HUES48 (cell line): ENCODE measurements at regions not wholly inside any gene's neighbourhood (a gene's known extent, or its start where the extent isn't known, plus 50 kb on each side); places are given as distances from the start of the nearest gene placed in this dataset.
A peak's percentile ranks its signal among the peaks of the same experiment; 100 is the strongest.
"Not testable (repeated sequence)": the region's sequence is repeated elsewhere in the genome, so short reads cannot be mapped to it uniquely, and the experiment has no call there.

Experiments
- H3K27ac ChIP-seq: one replicate; pipeline ENCODE4 v1.7.0; 2013; ENCODE audit warnings: low read depth, low read length, inconsistent platforms
- H3K27me3 ChIP-seq: 2 replicates; pipeline ENCODE4 v1.6.1; 2013; ENCODE audit warnings: mild to moderate bottlenecking, low read length; ENCODE audit not compliant: control insufficient read depth, insufficient read depth
- H3K36me3 ChIP-seq: 2 replicates; pipeline ENCODE4 v1.6.1; 2013; ENCODE audit warnings: low read length; ENCODE audit not compliant: control insufficient read depth, insufficient read depth
- H3K4me1 ChIP-seq: 2 replicates; pipeline ENCODE4 v1.6.1; 2013; ENCODE audit warnings: mild to moderate bottlenecking, low read length; ENCODE audit not compliant: control insufficient read depth, insufficient read depth
- H3K4me3 ChIP-seq: 2 replicates; pipeline ENCODE4 v1.5.1; 2013; ENCODE audit warnings: mild to moderate bottlenecking, low read depth, low read length
- H3K9ac ChIP-seq: 2 replicates; pipeline ENCODE4 v1.6.1; 2013; ENCODE audit warnings: mild to moderate bottlenecking, low read depth, low read length, moderate library complexity
- H3K9me3 ChIP-seq: 2 replicates; pipeline ENCODE4 v1.6.1; 2013; ENCODE audit warnings: low read length; ENCODE audit not compliant: control insufficient read depth, insufficient read depth

- Histone ChIP-seq H3K27me3 (no peaks in the 10 kb centered on the region), H3K36me3 (no peaks in the 10 kb centered on the region), H3K9me3 (no peaks in the 10 kb centered on the region), H3K4me1 (no peaks in the 10 kb centered on the region), H3K27ac (no peak overlapping the region), H3K9ac (no peak overlapping the region), H3K4me3 (no peak overlapping the region)
These were observed 54.4 kb upstream of the JAK1 start for GRCh38 chr1:65020774-65021173.

- H3K4me3 ChIP-seq, result no peak overlapping the region
- no peak overlapping the region for H3K9ac ChIP-seq
- no peaks in the 10 kb centered on the region for H3K9me3 ChIP-seq
- H3K27me3 ChIP-seq, result no peaks in the 10 kb centered on the region
- no peak overlapping the region for H3K27ac ChIP-seq
- no peaks in the 10 kb centered on the region for H3K4me1 ChIP-seq
- H3K36me3 ChIP-seq, result no peaks in the 10 kb centered on the region
These were observed 55.4 kb upstream of the JAK1 start for GRCh38 chr1:65021795-65022194.

GRCh38 chr1:65022216-65022615 lies 55.9 kb upstream of the JAK1 start:
- no peak overlapping the region for H3K9ac ChIP-seq
- no peaks in the 10 kb centered on the region for H3K27me3 ChIP-seq
- H3K4me3 ChIP-seq, result no peak overlapping the region
- H3K27ac ChIP-seq, result no peak overlapping the region
- H3K9me3 ChIP-seq, result no peaks in the 10 kb centered on the region
- H3K36me3 ChIP-seq, result no peaks in the 10 kb centered on the region
- H3K4me1 ChIP-seq, result no peaks in the 10 kb centered on the region

GRCh38 chr1:65025794-65026193 lies 59.4 kb upstream of the JAK1 start:
- Histone ChIP-seq H3K4me1 (no peaks in the 10 kb centered on the region), H3K4me3 (no peak overlapping the region), H3K9me3 (no peaks in the 10 kb centered on the region), H3K36me3 (no peaks in the 10 kb centered on the region), H3K27me3 (no peaks in the 10 kb centered on the region), H3K9ac (0 out of 2 replicates have a peak overlapping the region, but pooled peaks have one; percentile 2), H3K27ac (peak overlapping the region; percentile 56)

- Histone ChIP-seq H3K27me3 (no peaks in the 10 kb centered on the region), H3K27ac (peak overlapping the region; percentile 56), H3K4me3 (no peak overlapping the region), H3K36me3 (no peaks in the 10 kb centered on the region), H3K9ac (0 out of 2 replicates have a peak overlapping the region, but pooled peaks have one; percentile 2), H3K9me3 (no peaks in the 10 kb centered on the region), H3K4me1 (no peaks in the 10 kb centered on the region)
These were observed 59.9 kb upstream of the JAK1 start for GRCh38 chr1:65026235-65026634.

- H3K4me3 ChIP-seq, result no peak overlapping the region
- H3K27me3 ChIP-seq, result no peaks in the 10 kb centered on the region
- H3K9ac ChIP-seq, result no peak overlapping the region
- no peaks in the 10 kb centered on the region for H3K36me3 ChIP-seq
- H3K9me3 ChIP-seq, result no peaks in the 10 kb centered on the region
- no peaks in the 10 kb centered on the region for H3K4me1 ChIP-seq
- H3K27ac ChIP-seq, result no peak overlapping the region
These were observed 61.5 kb upstream of the JAK1 start for GRCh38 chr1:65027666-65028358.

GRCh38 chr1:65029434-65029833 lies 63.1 kb upstream of the JAK1 start:
- not testable (repeated sequence) for H3K4me3 ChIP-seq, H3K9ac ChIP-seq, H3K27ac ChIP-seq, H3K4me1 ChIP-seq, H3K36me3 ChIP-seq, H3K9me3 ChIP-seq, H3K27me3 ChIP-seq

- not testable (repeated sequence) for H3K4me3 ChIP-seq, H3K9me3 ChIP-seq, H3K9ac ChIP-seq, H3K27ac ChIP-seq, H3K27me3 ChIP-seq, H3K36me3 ChIP-seq, H3K4me1 ChIP-seq
These were observed 68.5 kb upstream of the JAK1 start for GRCh38 chr1:65034879-65035278.

- Histone ChIP-seq H3K4me1 (no peaks in the 10 kb centered on the region), H3K4me3 (no peak overlapping the region), H3K27ac (no peak overlapping the region), H3K36me3 (no peaks in the 10 kb centered on the region), H3K27me3 (no peaks in the 10 kb centered on the region), H3K9ac (no peak overlapping the region), H3K9me3 (no peaks in the 10 kb centered on the region)
These were observed 70.3 kb upstream of the JAK1 start for GRCh38 chr1:65036570-65037051.

- Histone ChIP-seq H3K27ac (no peak overlapping the region), H3K36me3 (no peaks in the 10 kb centered on the region), H3K9me3 (no peaks in the 10 kb centered on the region), H3K9ac (no peak overlapping the region), H3K4me3 (no peak overlapping the region), H3K4me1 (no peaks in the 10 kb centered on the region), H3K27me3 (no peaks in the 10 kb centered on the region)
These were observed 72.7 kb upstream of the JAK1 start for GRCh38 chr1:65039066-65039465.

GRCh38 chr1:65039508-65039907 lies 73.2 kb upstream of the JAK1 start:
- Histone ChIP-seq H3K27ac (no peak overlapping the region), H3K4me1 (no peaks in the 10 kb centered on the region), H3K4me3 (no peak overlapping the region), H3K9ac (no peak overlapping the region), H3K27me3 (no peaks in the 10 kb centered on the region), H3K36me3 (no peaks in the 10 kb centered on the region), H3K9me3 (no peaks in the 10 kb centered on the region)
